ENCODE measurements at regions not wholly inside any gene's neighbourhood (a gene's known extent, or its start where the extent isn't known, plus 50 kb on each side); places are given as distances from the start of the nearest gene placed in this dataset.
"Not testable (repeated sequence)": the region's sequence is repeated elsewhere in the genome, so short reads cannot be mapped to it uniquely, and the experiment has no call there.

- Mint-ChIP-seq H3K36me3 (ENCODE audit: insufficient read depth) (no peaks in the 10 kb centered on the region), H3K4me3 (ENCODE audit: low read depth) (no peak overlapping the region), H3K27me3 (no peaks in the 10 kb centered on the region), H3K27ac (no peak overlapping the region), H3K9me3 (ENCODE audit: low read depth) (no peaks in the 10 kb centered on the region), H3K4me1 (ENCODE audit: low read depth) (no peaks in the 10 kb centered on the region)
- no peak for TF ChIP-seq CTCF (IDR thresholded peaks at IDR 0.05; ENCODE audit: unreplicated experiment)
- no peak for DNase-seq (ENCODE audit: low spot score, unreplicated experiment)
Observed at GRCh38 chr14:40656311-40656710, 950.4 kb upstream of the LRFN5 start.

- TF ChIP-seq CTCF (IDR thresholded peaks at IDR 0.05; ENCODE audit: unreplicated experiment), result no peak
- H3K9me3 Mint-ChIP-seq (ENCODE audit: low read depth), result no peaks in the 10 kb centered on the region
- no peaks in the 10 kb centered on the region for H3K27me3 Mint-ChIP-seq
- no peak for DNase-seq (ENCODE audit: low spot score, unreplicated experiment)
- no peak overlapping the region for H3K27ac Mint-ChIP-seq
- no peak overlapping the region for H3K4me3 Mint-ChIP-seq (ENCODE audit: low read depth)
- no peaks in the 10 kb centered on the region for H3K4me1 Mint-ChIP-seq (ENCODE audit: low read depth)
- no peaks in the 10 kb centered on the region for H3K36me3 Mint-ChIP-seq (ENCODE audit: insufficient read depth)
Observed at GRCh38 chr14:40652089-40652691, 954.5 kb upstream of the LRFN5 start.

DNA sequence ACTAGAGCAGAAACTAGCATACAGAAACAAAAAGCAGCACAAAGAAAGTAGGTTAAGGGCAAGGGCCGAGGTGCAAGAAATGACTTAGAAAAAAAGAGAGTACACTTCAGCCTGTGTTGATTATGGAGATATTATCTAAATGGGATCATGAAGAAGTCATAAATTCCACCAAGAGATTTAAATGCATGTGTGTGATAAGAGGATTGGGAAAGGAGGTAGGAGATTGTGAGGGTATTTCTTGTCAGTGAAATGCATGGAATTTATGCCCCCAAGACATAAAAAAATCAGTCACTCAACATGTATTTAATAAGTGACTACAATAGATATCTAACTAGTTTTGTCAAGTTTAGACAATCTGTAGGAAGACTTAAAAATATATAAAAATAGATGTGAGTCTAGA is 976.2 kb upstream of the LRFN5 start:
- Mint-ChIP-seq H3K4me1 (ENCODE audit: low read depth) (peaks cover 5% of the 10 kb centered on the region), H3K36me3 (ENCODE audit: insufficient read depth) (no peaks in the 10 kb centered on the region), H3K27me3 (no peaks in the 10 kb centered on the region), H3K9me3 (ENCODE audit: low read depth) (no peaks in the 10 kb centered on the region), H3K27ac (peak overlapping the region; percentile 2), H3K4me3 (ENCODE audit: low read depth) (peak overlapping the region; percentile 73)
- no peak for TF ChIP-seq CTCF (IDR thresholded peaks at IDR 0.05; ENCODE audit: unreplicated experiment)
- no peak for DNase-seq (ENCODE audit: low spot score, unreplicated experiment)

GRCh38 chr14:40629551-40630137 is 977.0 kb upstream of the LRFN5 start:
- not testable (repeated sequence) for H3K4me1 Mint-ChIP-seq (ENCODE audit: low read depth); H3K27me3 Mint-ChIP-seq; H3K36me3 Mint-ChIP-seq (ENCODE audit: insufficient read depth); H3K9me3 Mint-ChIP-seq (ENCODE audit: low read depth)
- H3K27ac Mint-ChIP-seq, result peak overlapping the region; percentile 93
- peak overlapping the region; percentile 73 for H3K4me3 Mint-ChIP-seq (ENCODE audit: low read depth)
- DNase-seq (ENCODE audit: low spot score, unreplicated experiment), result peak; percentile 43

DNA sequence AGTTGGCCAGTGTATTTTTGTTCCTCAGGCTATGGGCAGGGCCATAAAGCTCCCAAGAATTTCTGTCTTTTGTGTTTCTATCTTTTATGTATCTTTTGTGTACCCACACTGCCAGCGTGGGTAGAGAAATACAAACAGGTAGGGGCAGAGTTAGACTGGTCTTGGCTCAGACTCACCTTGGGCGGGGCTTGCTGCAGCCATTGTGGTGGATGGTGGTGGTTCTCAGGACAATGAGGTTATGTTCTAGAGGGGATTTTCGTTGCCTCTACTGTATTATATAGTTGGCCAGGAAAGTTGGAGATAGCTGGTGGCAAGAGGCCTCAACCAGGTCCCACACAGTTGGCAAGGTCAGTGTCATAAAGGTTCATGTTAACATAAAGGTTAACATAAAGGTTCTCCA is 977.5 kb upstream of the LRFN5 start:
- peak overlapping the region; percentile 93 for H3K27ac Mint-ChIP-seq
- H3K4me1 Mint-ChIP-seq (ENCODE audit: low read depth), result peaks cover 5% of the 10 kb centered on the region
- DNase-seq (ENCODE audit: low spot score, unreplicated experiment), result no peak
- no peaks in the 10 kb centered on the region for H3K27me3 Mint-ChIP-seq
- H3K36me3 Mint-ChIP-seq (ENCODE audit: insufficient read depth), result no peaks in the 10 kb centered on the region
- H3K4me3 Mint-ChIP-seq (ENCODE audit: low read depth), result peak overlapping the region; percentile 73
- no peak for TF ChIP-seq CTCF (IDR thresholded peaks at IDR 0.05; ENCODE audit: unreplicated experiment)
- no peaks in the 10 kb centered on the region for H3K9me3 Mint-ChIP-seq (ENCODE audit: low read depth)

DNA sequence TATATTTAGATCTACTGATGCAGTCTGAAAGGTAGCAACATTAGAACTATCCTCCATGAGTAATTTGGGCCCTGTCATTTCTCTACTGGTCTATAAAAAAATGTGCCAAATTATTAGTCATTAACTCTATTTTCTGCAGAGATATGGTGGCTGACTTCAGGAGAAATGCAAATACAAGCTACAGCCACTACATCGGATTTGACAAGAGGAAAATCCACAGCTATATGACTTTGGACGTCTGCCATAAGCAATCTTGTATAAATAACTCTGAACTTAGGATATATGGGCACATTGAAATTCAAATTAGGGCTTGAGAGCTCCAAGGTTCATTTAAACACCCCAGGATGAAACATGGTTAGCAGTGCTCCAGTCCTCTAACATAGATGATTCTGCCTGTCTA is 983.0 kb upstream of the LRFN5 start:
- H3K4me1 Mint-ChIP-seq (ENCODE audit: low read depth), result no peaks in the 10 kb centered on the region
- DNase-seq (ENCODE audit: low spot score, unreplicated experiment), result no peak
- TF ChIP-seq CTCF (IDR thresholded peaks at IDR 0.05; ENCODE audit: unreplicated experiment), result no peak
- no peaks in the 10 kb centered on the region for H3K27me3 Mint-ChIP-seq
- H3K27ac Mint-ChIP-seq, result no peak overlapping the region
- H3K36me3 Mint-ChIP-seq (ENCODE audit: insufficient read depth), result no peaks in the 10 kb centered on the region
- no peaks in the 10 kb centered on the region for H3K9me3 Mint-ChIP-seq (ENCODE audit: low read depth)
- H3K4me3 Mint-ChIP-seq (ENCODE audit: low read depth), result no peak overlapping the region

All from progenitor cell of endocrine pancreas (in vitro differentiated cells).